SK-N-SH (cell line): ENCODE measurements at regions not wholly inside any gene's neighbourhood (a gene's known extent, or its start where the extent isn't known, plus 50 kb on each side); places are given as distances from the start of the nearest gene placed in this dataset.

Experiments
- CTCF ChIA-PET: fragments of 300-600, 350-600 bp; formaldehyde crosslinking; extraction: SDS; loops from one replicate; lab custom pipeline; 2021; lab: Yijun Ruan, JAX
- POLR2A ChIA-PET: fragments of 350-600 bp; sonication (Branson Sonifier 250); formaldehyde crosslinking; extraction: SDS; loops from one replicate; lab custom pipeline; 2020; ENCODE audit warnings: antibody characterized with exemption, inconsistent platforms; lab: Yijun Ruan, JAX
- DNase-seq: peaks from one replicate; pipeline ENCODE4 v3.0.0; 2012
- H2AFZ ChIP-seq: fragments of 200-600 bp; sonication (generic); 2 replicates; pipeline ENCODE4 v1.8.1; 2016; ENCODE audit warnings: antibody characterized with exemption, mild to moderate bottlenecking, low read depth
- H3F3A ChIP-seq: fragments of 200-600 bp; sonication (generic); replicated peaks from 2 replicates; pipeline ENCODE3; 2016; ENCODE audit warnings: antibody characterized with exemption, mild to moderate bottlenecking; ENCODE audit not compliant: insufficient read depth
- H3K27ac ChIP-seq, 2 experiments: fragments of 200-500 bp in 1 of 2; fragments of 200-600 bp in 1 of 2; sonication (Bioruptor generic) in 1 of 2; sonication (generic), shearing (Covaris generic) in 1 of 2; 2 replicates each; pipeline versions ENCODE4 v1.5.1 to v1.6.1; 2014 to 2016; ENCODE audit warnings: low read depth in 2 of 2, inconsistent platforms in 1 of 2, low read length in 1 of 2, mild to moderate bottlenecking in 1 of 2, mixed read lengths in 1 of 2
- H3K27me3 ChIP-seq: fragments of 200-600 bp; sonication (generic), shearing (Covaris generic); 2 replicates; pipeline ENCODE4 v1.6.1; 2016; ENCODE audit warnings: mixed run types; ENCODE audit not compliant: insufficient read depth
- H3K36me3 ChIP-seq, 2 experiments: fragments of 200-500 bp in 1 of 2; fragments of 200-600 bp in 1 of 2; sonication (Bioruptor generic) in 1 of 2; sonication (generic) in 1 of 2; replicated peaks in 1 of 2; 2 replicates each; pipeline versions ENCODE3 to v1.5.1; 2014 to 2016; ENCODE audit warnings: low read length in 1 of 2, mild to moderate bottlenecking in 1 of 2; ENCODE audit not compliant: insufficient read depth in 2 of 2, control insufficient read depth in 1 of 2
- H3K4me1 ChIP-seq, 2 experiments: fragments of 200-500 bp in 1 of 2; fragments of 200-600 bp in 1 of 2; sonication (Bioruptor generic) in 1 of 2; sonication (generic), shearing (Covaris generic) in 1 of 2; 2 replicates each; pipeline versions ENCODE4 v1.5.1 to v1.6.1; 2014 to 2016; ENCODE audit warnings: low read depth in 1 of 2, low read length in 1 of 2, mixed run types in 1 of 2; ENCODE audit not compliant: insufficient read depth in 2 of 2, control insufficient read depth in 1 of 2
- H3K4me2 ChIP-seq: fragments of 200-600 bp; sonication (generic), shearing (Covaris generic); 2 replicates; pipeline ENCODE4 v1.6.1; 2017; ENCODE audit warnings: mixed run types
- H3K4me3 ChIP-seq, 2 experiments: fragments of 200-500 bp in 1 of 2; fragments of 200-600 bp in 1 of 2; sonication (Bioruptor generic) in 1 of 2; sonication (generic), shearing (Covaris generic) in 1 of 2; 2 replicates each; pipeline versions ENCODE4 v1.5.1 to v1.8.1; 2014 to 2016; ENCODE audit warnings: low read depth in 2 of 2, inconsistent platforms in 1 of 2, low read length in 1 of 2, mild to moderate bottlenecking in 1 of 2, mixed read lengths in 1 of 2, moderate library complexity in 1 of 2
- H3K79me2 ChIP-seq: fragments of 200-600 bp; sonication (generic); 2 replicates; pipeline ENCODE4 v1.8.1; 2017; ENCODE audit warnings: mild to moderate bottlenecking; ENCODE audit not compliant: insufficient read depth
- H3K9ac ChIP-seq: fragments of 200-600 bp; sonication (generic); 2 replicates; pipeline ENCODE4 v1.6.1; 2017; ENCODE audit warnings: mixed run types
- H3K9me2 ChIP-seq: fragments of 200-600 bp; sonication (generic); 2 replicates; pipeline ENCODE4 v1.6.1; 2017; ENCODE audit warnings: mixed run types
- H3K9me3 ChIP-seq: fragments of 200-600 bp; sonication (generic); 2 replicates; pipeline ENCODE4 v1.6.1; 2017; ENCODE audit warnings: mixed run types, mild to moderate bottlenecking, moderate library complexity
- H4K20me1 ChIP-seq: fragments of 200-600 bp; sonication (generic); 2 replicates; pipeline ENCODE4 v1.6.1; 2017; ENCODE audit warnings: mild to moderate bottlenecking, mixed run types; ENCODE audit not compliant: insufficient read depth
- EP300 ChIP-seq, 2 experiments: IDR thresholded peaks; 2 replicates each; pipeline versions ENCODE4 v1.4.0 to v1.6.1; 2012; ENCODE audit warnings: borderline replicate concordance in 1 of 2, low read depth in 1 of 2, low read length in 1 of 2
- EZH2phosphoT487 ChIP-seq: fragments of 200-600 bp; sonication (generic); IDR thresholded peaks from 2 replicates; pipeline ENCODE4 v1.6.1; 2017; ENCODE audit warnings: low read depth, mixed run types, mild to moderate bottlenecking, antibody characterized with exemption, moderate library complexity, borderline replicate concordance
- FOSL2 ChIP-seq: IDR thresholded peaks from 2 replicates; pipeline ENCODE4 v1.4.0; 2012; ENCODE audit warnings: low read depth, mild to moderate bottlenecking, moderate library complexity, borderline replicate concordance
- FOXJ3 ChIP-seq: sonication (generic); formaldehyde crosslinking; IDR thresholded peaks from 2 replicates; pipeline ENCODE4 v1.5.1; 2020; ENCODE audit warnings: mild to moderate bottlenecking, missing genetic modification reagents
- MXI1 ChIP-seq: IDR thresholded peaks from 2 replicates; pipeline ENCODE4 v1.6.1; 2012; ENCODE audit warnings: mild to moderate bottlenecking, low read depth, low read length, improper control_type of control experiment
- RCOR1 ChIP-seq: fragments of 150-350 bp; IDR thresholded peaks from 2 replicates; pipeline ENCODE4 v1.6.1; 2017; ENCODE audit warnings: antibody characterized with exemption, low read length
- TAF1 ChIP-seq: IDR thresholded peaks from 2 replicates; pipeline ENCODE4 v1.6.1; 2012; ENCODE audit warnings: low read depth, mild to moderate bottlenecking, low read length, moderate library complexity, borderline replicate concordance
- TCF12 ChIP-seq: IDR thresholded peaks from 2 replicates; pipeline ENCODE4 v1.4.0; 2012
- TEAD4 ChIP-seq: IDR thresholded peaks from 2 replicates; pipeline ENCODE4 v1.4.0; 2012; ENCODE audit warnings: mild to moderate bottlenecking, borderline replicate concordance; ENCODE audit not compliant: insufficient read depth
- USF2 ChIP-seq: fragments of 150-350 bp; IDR thresholded peaks from 2 replicates; pipeline ENCODE4 v1.6.1; 2017; ENCODE audit warnings: antibody characterized with exemption, low read length, low read depth, borderline replicate concordance
- ZBTB33 ChIP-seq: IDR thresholded peaks from 2 replicates; pipeline ENCODE4 v1.4.0; 2012; ENCODE audit warnings: low read depth, borderline replicate concordance
- WGBS: methylation state at CpG from one replicate; pipeline ENCODE4 v1.1.6; 2017; ENCODE audit warnings: low lambda C conversion rate; 5-methylcytosine and 5-hydroxymethylcytosine counted together
- TF ChIP-seq, protein P1 (sequence below): IDR thresholded peaks from 2 replicates; pipeline ENCODE4 v1.6.1; 2012; ENCODE audit warnings: mild to moderate bottlenecking, low read depth, low read length, moderate library complexity

DNA sequence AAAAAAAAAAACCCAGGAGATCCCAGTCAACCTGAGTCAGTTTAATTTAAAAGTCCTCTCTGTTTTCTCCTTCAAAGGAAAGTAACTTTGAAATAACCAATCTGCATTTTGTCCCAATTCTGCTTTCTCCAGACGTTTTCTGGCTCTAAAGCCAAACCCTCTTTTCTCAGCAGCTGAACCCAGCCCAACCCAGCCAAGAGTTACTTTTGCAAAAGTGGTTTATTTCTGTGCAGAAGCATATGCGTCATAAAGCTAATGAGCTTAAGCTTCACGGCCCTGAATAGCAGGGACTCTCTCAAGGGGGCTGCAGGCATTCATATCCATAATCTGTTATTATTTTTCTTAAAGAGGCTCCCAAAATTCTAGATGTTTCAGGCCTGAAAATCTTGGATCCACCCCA, 176.6 kb downstream of the GALC start:
- Histone ChIP-seq H3K4me1 (no peaks in the 10 kb centered on the region), H3K79me2 (no peaks in the 10 kb centered on the region), H3K4me3 (no peak overlapping the region), H3K27ac (no peak overlapping the region), H3K36me3 (no peaks in the 10 kb centered on the region), H3F3A (no peaks in the 10 kb centered on the region), H3K9ac (no peak overlapping the region), H3K9me2 (no peaks in the 10 kb centered on the region), H3K4me2 (no peak overlapping the region), H3K27me3 (no peaks in the 10 kb centered on the region), H4K20me1 (no peaks in the 10 kb centered on the region), H3K9me3 (no peaks in the 10 kb centered on the region), H2AFZ (no peak overlapping the region)
- DNase-seq, result no peak
- TF ChIP-seq, protein P1, sequence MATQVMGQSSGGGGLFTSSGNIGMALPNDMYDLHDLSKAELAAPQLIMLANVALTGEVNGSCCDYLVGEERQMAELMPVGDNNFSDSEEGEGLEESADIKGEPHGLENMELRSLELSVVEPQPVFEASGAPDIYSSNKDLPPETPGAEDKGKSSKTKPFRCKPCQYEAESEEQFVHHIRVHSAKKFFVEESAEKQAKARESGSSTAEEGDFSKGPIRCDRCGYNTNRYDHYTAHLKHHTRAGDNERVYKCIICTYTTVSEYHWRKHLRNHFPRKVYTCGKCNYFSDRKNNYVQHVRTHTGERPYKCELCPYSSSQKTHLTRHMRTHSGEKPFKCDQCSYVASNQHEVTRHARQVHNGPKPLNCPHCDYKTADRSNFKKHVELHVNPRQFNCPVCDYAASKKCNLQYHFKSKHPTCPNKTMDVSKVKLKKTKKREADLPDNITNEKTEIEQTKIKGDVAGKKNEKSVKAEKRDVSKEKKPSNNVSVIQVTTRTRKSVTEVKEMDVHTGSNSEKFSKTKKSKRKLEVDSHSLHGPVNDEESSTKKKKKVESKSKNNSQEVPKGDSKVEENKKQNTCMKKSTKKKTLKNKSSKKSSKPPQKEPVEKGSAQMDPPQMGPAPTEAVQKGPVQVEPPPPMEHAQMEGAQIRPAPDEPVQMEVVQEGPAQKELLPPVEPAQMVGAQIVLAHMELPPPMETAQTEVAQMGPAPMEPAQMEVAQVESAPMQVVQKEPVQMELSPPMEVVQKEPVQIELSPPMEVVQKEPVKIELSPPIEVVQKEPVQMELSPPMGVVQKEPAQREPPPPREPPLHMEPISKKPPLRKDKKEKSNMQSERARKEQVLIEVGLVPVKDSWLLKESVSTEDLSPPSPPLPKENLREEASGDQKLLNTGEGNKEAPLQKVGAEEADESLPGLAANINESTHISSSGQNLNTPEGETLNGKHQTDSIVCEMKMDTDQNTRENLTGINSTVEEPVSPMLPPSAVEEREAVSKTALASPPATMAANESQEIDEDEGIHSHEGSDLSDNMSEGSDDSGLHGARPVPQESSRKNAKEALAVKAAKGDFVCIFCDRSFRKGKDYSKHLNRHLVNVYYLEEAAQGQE, result no peak
- TF ChIP-seq EZH2phosphoT487 (no peak), TEAD4 (no peak), FOXJ3 (CRISPR knock-in tag) (no peak), MXI1 (no peak), RCOR1 (no peak), FOSL2 (no peak), TCF12 (no peak), USF2 (no peak), EP300 (IDR thresholded peaks at IDR 0.05; ENCODE audit: borderline replicate concordance in 1 of 2, low read depth in 1 of 2, low read length in 1 of 2) (no peak), ZBTB33 (no peak), TAF1 (no peak)
- 6% methylated on average over 3 of the region's 3 CpGs for WGBS
- CTCF ChIA-PET, result interaction anchor here (1.2 kb wide), 1 partner anchor 11 kb away, joined by 4 read pairs; no protein-coding TSS in a partner anchor
- POLR2A ChIA-PET, result no interaction called here
